ENCODE measurements at regions not wholly inside any gene's neighbourhood (a gene's known extent, or its start where the extent isn't known, plus 50 kb on each side); places are given as distances from the start of the nearest gene placed in this dataset.

- DNase-seq (ENCODE audit: low read depth), result no peak
- no peak for TF ChIP-seq CTCF (conservative IDR thresholded peaks at IDR 0.05; ENCODE audit: low read depth, low read length)
- H3K4me3 ChIP-seq (ENCODE audit: low read length), result no peak overlapping the region
Observed at GRCh38 chr2:173814306-173814705, 150.9 kb downstream of the SP3 start.

GRCh38 chr2:173815772-173816171 lies 149.4 kb downstream of the SP3 start:
- DNase-seq (ENCODE audit: low read depth), result no peak
- no peak overlapping the region for H3K4me3 ChIP-seq (ENCODE audit: low read length)
- no peak for TF ChIP-seq CTCF (conservative IDR thresholded peaks at IDR 0.05; ENCODE audit: low read depth, low read length)

GRCh38 chr2:173817582-173817981 lies 147.6 kb downstream of the SP3 start:
- no peak for TF ChIP-seq CTCF (conservative IDR thresholded peaks at IDR 0.05; ENCODE audit: low read depth, low read length)
- no peak for DNase-seq (ENCODE audit: low read depth)
- H3K4me3 ChIP-seq (ENCODE audit: low read length), result no peak overlapping the region

- no peak overlapping the region for H3K4me3 ChIP-seq (ENCODE audit: low read length)
- TF ChIP-seq CTCF (conservative IDR thresholded peaks at IDR 0.05; ENCODE audit: low read depth, low read length), result no peak
- no peak for DNase-seq (ENCODE audit: low read depth)
Observed at GRCh38 chr2:173818285-173818684, 146.9 kb downstream of the SP3 start.

- H3K4me3 ChIP-seq (ENCODE audit: low read length), result no peak overlapping the region
- DNase-seq (ENCODE audit: low read depth), result no peak
- TF ChIP-seq CTCF (conservative IDR thresholded peaks at IDR 0.05; ENCODE audit: low read depth, low read length), result no peak
Observed at GRCh38 chr2:173819852-173820251, 145.3 kb downstream of the SP3 start.

GRCh38 chr2:173821451-173821850 lies 143.7 kb downstream of the SP3 start:
- TF ChIP-seq CTCF (conservative IDR thresholded peaks at IDR 0.05; ENCODE audit: low read depth, low read length), result no peak
- H3K4me3 ChIP-seq (ENCODE audit: low read length), result no peak overlapping the region
- no peak for DNase-seq (ENCODE audit: low read depth)

- no peak for DNase-seq (ENCODE audit: low read depth)
- H3K4me3 ChIP-seq (ENCODE audit: low read length), result no peak overlapping the region
- no peak for TF ChIP-seq CTCF (conservative IDR thresholded peaks at IDR 0.05; ENCODE audit: low read depth, low read length)
Observed at GRCh38 chr2:173822889-173823542, 142.2 kb downstream of the SP3 start.
